ENCODE measurements at regions not wholly inside any gene's neighbourhood (a gene's known extent, or its start where the extent isn't known, plus 50 kb on each side); places are given as distances from the start of the nearest gene placed in this dataset.
"Not testable (repeated sequence)": the region's sequence is repeated elsewhere in the genome, so short reads cannot be mapped to it uniquely, and the experiment has no call there.

GRCh38 chr21:9026729-9027416 lies 1494.5 kb upstream of the TPTE start:
- not testable (repeated sequence) for TF ChIP-seq CTCF (conservative IDR thresholded peaks at IDR 0.05; ENCODE audit: low read depth, low read length); RAD21 (IDR thresholded peaks at IDR 0.05; ENCODE audit: low read length); MXI1 (IDR thresholded peaks at IDR 0.05; ENCODE audit: borderline replicate concordance, low read depth, low read length); RCOR1 (IDR thresholded peaks at IDR 0.05; ENCODE audit: insufficient replicate concordance, low read length); CEBPB (IDR thresholded peaks at IDR 0.05; ENCODE audit: low read depth, low read length)
